ENCODE measurements at regions not wholly inside any gene's neighbourhood (a gene's known extent, or its start where the extent isn't known, plus 50 kb on each side); places are given as distances from the start of the nearest gene placed in this dataset.

DNA sequence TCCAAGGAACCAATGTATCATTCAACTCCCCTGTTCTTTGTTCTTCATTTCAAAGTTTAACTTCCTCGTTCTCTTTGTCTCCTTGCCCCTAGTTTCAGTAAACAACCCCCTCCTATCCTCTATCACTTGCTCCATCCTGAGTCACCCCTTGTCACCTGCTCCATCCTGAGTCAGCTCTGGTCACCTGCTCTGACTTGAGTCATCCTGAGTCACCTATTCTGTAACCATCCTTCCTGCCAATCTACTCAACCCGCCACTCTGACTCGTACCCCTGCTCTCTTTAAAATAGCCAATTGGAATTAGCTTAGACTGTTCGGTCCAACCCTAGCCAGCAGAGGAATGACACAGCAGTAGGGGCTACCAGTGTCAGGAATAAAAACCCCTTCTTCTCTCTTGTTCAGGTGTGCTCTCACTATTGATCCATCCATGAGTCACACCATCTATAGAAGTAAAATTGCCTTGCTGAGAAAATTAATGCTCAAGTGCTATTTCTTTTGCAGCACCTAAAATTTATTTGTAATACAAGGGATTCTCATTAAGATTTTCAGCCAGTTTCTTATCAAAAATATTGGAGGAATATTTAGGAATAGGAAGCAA, 326.8 kb downstream of the AKAIN1 start:
- Mint-ChIP-seq H3K4me1 (no peaks in the 10 kb centered on the region), H3K9me3 (peaks cover 28% of the 10 kb centered on the region), H3K4me3 (no peak overlapping the region), H3K36me3 (ENCODE audit: low read depth) (no peaks in the 10 kb centered on the region), H3K27me3 (no peaks in the 10 kb centered on the region), H3K27ac (no peak overlapping the region)
- ChIA-PET CTCF (no interaction called here), POLR2A (no interaction called here)
- no peak for DNase-seq

DNA sequence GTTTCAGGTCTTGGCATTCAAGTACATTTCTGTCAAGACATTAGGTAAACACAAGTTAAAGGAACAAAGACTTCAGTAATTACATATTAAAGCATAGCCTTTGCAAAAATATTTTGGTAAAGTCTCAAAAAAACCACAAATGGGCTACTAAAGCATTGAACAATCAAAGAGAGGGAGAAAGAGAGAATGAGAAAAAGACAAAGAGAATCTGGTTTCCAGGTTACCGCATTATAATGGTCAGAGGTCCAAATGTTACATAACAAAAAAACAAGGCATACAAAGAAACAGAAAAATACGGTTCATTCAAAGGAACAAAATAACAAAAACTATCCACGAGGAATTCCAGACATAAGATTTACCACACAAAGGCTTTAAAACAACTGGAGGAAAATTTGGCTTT, 327.9 kb downstream of the AKAIN1 start:
- Mint-ChIP-seq H3K4me3 (no peak overlapping the region), H3K36me3 (ENCODE audit: low read depth) (no peaks in the 10 kb centered on the region), H3K27me3 (no peaks in the 10 kb centered on the region), H3K27ac (no peak overlapping the region), H3K4me1 (no peaks in the 10 kb centered on the region), H3K9me3 (peaks cover 26% of the 10 kb centered on the region)
- CTCF ChIA-PET = no interaction called here
- POLR2A ChIA-PET = no interaction called here
- DNase-seq = no peak

DNA sequence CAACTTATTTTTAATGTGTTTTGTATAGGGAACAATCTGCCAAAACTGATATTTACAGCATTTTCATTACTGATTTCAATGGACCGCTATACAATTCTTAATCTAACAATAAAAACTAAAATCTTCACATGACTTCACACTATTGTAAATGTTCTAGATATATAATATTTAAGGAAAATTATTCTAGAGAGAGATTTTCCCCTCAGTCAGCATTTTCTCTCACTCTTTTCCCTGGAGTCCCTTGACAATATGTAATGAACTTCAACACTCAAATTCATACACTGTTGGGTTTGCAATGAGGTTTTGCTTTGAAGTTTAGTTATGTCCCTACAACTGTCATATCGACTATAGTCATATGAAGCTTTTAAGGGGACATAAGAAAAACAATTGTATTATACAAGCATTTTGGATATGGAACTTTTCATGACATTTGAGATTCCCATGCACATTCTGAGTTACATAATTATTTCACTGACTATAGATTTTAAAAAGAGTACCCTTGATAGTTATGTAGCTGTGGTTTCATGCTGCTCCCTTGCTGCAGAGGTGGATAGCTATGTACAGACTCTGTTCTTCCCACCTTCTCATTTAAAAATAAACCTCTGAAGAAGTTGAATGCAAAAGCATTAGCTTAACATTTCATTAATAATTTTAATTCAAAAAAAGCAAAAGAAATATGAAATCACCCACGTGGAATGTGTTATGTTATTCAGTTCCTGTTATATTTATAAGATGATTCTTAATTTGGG, 338.5 kb downstream of the AKAIN1 start:
- CTCF ChIA-PET = no interaction called here
- Mint-ChIP-seq H3K4me3 (no peak overlapping the region), H3K27ac (no peak overlapping the region), H3K27me3 (no peaks in the 10 kb centered on the region), H3K9me3 (peaks cover 4% of the 10 kb centered on the region), H3K36me3 (ENCODE audit: low read depth) (no peaks in the 10 kb centered on the region), H3K4me1 (no peaks in the 10 kb centered on the region)
- DNase-seq = no peak
- POLR2A ChIA-PET = no interaction called here

DNA sequence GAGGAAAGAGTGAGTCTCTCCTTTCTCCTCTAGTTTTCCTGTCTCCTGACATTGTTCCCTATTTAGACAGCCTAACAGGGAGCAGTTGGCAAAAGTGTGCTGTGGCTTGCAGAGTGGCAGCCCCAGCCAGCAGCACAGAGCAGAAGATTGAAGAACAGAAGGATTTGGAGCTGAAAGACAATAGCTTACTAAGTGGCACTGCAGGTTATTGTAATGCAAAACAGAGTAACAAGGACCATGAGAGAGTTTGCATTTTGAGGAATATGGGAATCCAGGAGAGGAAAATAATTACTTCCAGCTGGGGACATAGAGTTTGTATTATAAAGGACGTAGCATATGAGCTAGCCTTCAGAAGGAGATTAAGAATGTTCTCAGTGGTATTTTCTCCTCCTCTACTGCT, 342.4 kb downstream of the AKAIN1 start:
- Mint-ChIP-seq H3K36me3 (ENCODE audit: low read depth) (no peaks in the 10 kb centered on the region), H3K27ac (no peak overlapping the region), H3K9me3 (peaks cover 6% of the 10 kb centered on the region), H3K4me3 (no peak overlapping the region), H3K4me1 (no peaks in the 10 kb centered on the region), H3K27me3 (no peaks in the 10 kb centered on the region)
- no peak for DNase-seq
- ChIA-PET CTCF (no interaction called here), POLR2A (no interaction called here)

DNA sequence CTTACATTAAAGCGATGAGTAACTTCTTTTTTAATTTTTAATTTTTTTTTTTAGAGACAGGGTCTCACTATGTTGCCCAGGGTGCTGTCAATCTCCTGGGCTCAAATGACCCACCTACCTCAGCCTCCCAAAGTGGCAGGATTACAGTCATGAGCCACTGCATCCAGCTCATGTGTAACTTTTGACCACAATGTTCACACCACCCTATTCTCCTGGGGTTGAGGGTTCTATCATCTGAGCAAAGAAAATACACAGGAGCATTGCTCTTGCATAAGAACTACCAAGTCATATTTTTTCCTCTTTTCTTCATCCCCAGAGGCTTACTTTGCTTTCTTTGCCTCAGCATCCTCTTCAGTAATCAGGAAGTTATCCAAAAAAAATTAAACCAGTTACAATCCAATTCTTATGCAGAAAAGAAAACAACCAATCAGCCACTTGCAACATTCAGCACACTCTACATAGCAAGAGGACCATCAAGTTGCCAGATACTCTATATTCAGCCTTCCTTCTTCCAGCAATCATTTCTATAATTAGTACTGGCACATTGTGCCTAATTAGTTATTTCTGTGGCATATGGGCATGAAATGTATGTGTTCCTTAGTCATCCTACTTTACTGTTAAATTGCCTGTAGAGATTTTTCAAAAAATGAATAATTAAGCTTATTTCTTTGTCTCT, 345.6 kb downstream of the AKAIN1 start:
- Mint-ChIP-seq H3K27me3 (no peaks in the 10 kb centered on the region), H3K36me3 (ENCODE audit: low read depth) (no peaks in the 10 kb centered on the region), H3K4me3 (no peak overlapping the region), H3K9me3 (peaks cover 4% of the 10 kb centered on the region), H3K27ac (no peak overlapping the region), H3K4me1 (no peaks in the 10 kb centered on the region)
- DNase-seq = no peak
- ChIA-PET POLR2A (no interaction called here), CTCF (interaction anchor here (0.6 kb wide), 1 partner anchor 173 kb away, joined by 3 read pairs; no protein-coding TSS in a partner anchor)

DNA sequence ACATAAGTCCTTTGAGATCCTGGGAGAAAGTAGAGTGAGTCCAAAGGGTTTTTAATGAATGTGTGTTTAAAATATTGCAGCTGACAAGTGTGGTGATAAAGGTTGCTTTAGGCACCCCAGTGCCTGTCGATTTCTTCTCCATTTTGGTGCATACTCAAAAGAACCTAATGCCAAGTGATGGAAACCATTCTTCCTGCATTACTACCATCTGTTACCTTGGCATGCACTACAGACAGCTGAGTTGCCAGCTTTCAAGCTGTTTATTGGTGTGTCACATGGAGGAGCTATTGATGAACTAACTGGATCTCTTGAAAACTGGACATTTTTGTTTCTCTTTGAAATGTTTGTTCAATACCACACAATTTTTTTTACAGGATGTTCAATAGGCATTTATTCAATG, 350.0 kb downstream of the AKAIN1 start:
- DNase-seq = no peak
- no peaks in the 10 kb centered on the region for H3K4me1 Mint-ChIP-seq
- H3K36me3 Mint-ChIP-seq (ENCODE audit: low read depth) = no peaks in the 10 kb centered on the region
- no peak overlapping the region for H3K27ac Mint-ChIP-seq
- ChIA-PET POLR2A (no interaction called here), CTCF (no interaction called here)
- peaks cover 8% of the 10 kb centered on the region for H3K9me3 Mint-ChIP-seq
- H3K4me3 Mint-ChIP-seq = no peak overlapping the region
- H3K27me3 Mint-ChIP-seq = no peaks in the 10 kb centered on the region

DNA sequence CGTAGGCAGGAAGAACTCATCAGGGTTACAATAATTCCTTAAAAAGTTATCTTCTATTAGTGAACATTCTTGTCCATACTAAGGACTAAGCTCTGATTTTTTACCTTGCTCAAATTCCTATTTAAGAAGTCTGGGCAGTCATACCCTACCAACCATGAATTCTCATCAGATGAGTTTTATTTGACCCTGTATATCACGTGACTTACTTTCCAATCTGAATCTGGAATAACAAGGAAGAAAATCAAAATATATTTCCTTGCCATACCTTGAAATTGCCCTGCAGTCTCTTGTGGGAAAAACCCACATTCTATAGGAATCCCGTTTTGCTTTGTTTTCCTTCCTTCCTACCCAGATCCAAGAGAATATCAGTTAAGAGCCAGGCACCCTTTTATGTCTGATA, 352.7 kb downstream of the AKAIN1 start:
- H3K4me1 Mint-ChIP-seq = no peaks in the 10 kb centered on the region
- no peaks in the 10 kb centered on the region for H3K27me3 Mint-ChIP-seq
- H3K4me3 Mint-ChIP-seq = no peak overlapping the region
- ChIA-PET POLR2A (no interaction called here), CTCF (no interaction called here)
- no peak overlapping the region for H3K27ac Mint-ChIP-seq
- H3K36me3 Mint-ChIP-seq (ENCODE audit: low read depth) = no peaks in the 10 kb centered on the region
- DNase-seq = no peak
- H3K9me3 Mint-ChIP-seq = peaks cover 6% of the 10 kb centered on the region

DNA sequence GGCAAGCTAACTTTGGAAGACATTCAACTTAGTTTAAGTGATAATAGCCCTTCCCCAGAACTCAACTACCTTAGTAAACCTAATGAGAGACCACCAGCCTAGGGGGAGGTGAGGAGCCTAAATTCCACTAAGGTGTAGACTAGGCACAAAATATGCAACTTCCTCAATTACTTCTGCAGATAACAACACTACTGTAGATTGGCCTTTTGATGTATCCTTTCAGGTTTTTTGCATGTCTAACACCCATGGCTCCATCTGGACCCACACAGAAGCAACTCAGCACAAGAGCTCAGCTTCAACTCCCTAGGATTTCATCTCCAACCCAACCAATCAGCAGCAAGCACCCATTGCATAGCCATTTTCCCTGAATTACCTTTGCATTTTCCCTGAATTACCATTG, 353.3 kb downstream of the AKAIN1 start:
- no peaks in the 10 kb centered on the region for H3K4me1 Mint-ChIP-seq
- H3K9me3 Mint-ChIP-seq = peaks cover 6% of the 10 kb centered on the region
- no peak overlapping the region for H3K27ac Mint-ChIP-seq
- no peak overlapping the region for H3K4me3 Mint-ChIP-seq
- no peaks in the 10 kb centered on the region for H3K36me3 Mint-ChIP-seq (ENCODE audit: low read depth)
- ChIA-PET CTCF (no interaction called here), POLR2A (no interaction called here)
- DNase-seq = no peak
- H3K27me3 Mint-ChIP-seq = no peaks in the 10 kb centered on the region

DNA sequence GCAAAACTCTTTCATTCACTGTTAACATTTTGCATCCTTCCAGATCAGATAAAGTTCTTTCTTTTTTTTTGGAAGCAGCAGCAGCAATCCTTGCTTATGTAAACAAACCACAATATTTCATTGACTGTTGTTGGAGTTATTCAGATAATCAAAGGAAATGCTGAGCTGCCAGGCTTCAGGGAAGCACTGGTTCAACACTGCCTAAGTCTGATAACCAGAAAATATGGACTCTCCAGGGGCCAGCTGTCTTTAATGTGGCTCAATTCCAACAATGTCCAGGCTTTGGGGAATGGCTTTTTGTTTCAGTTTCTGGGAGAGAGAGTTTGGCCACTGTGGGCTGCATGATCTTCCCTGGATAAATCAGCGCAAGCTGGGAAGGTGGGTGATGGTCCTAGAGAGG, 354.3 kb downstream of the AKAIN1 start:
- H3K27ac Mint-ChIP-seq = no peak overlapping the region
- ChIA-PET POLR2A (no interaction called here), CTCF (no interaction called here)
- H3K4me3 Mint-ChIP-seq = no peak overlapping the region
- H3K27me3 Mint-ChIP-seq = no peaks in the 10 kb centered on the region
- no peak for DNase-seq
- no peaks in the 10 kb centered on the region for H3K36me3 Mint-ChIP-seq (ENCODE audit: low read depth)
- H3K9me3 Mint-ChIP-seq = peaks cover 6% of the 10 kb centered on the region
- H3K4me1 Mint-ChIP-seq = no peaks in the 10 kb centered on the region

DNA sequence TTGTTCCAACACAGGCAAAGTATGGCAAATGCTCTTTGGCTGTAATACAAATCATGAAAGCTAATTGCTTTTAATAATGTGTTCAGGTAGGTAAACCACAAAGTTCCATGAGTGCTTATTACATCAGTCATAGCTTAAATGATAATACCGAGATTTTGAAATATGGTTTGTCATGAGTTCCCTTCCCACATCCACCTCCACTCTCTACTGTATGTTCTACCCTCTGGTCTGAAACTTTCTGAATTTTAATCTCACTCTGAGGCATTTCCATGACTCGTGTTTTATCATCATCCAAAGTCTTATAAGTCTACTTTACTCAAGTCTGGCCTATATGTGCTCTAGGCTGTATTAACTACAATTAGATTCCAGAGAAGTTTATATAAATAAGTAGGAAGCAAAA, 354.8 kb downstream of the AKAIN1 start:
- DNase-seq = no peak
- Mint-ChIP-seq H3K4me1 (no peaks in the 10 kb centered on the region), H3K4me3 (no peak overlapping the region), H3K36me3 (ENCODE audit: low read depth) (no peaks in the 10 kb centered on the region), H3K27me3 (no peaks in the 10 kb centered on the region), H3K9me3 (peaks cover 6% of the 10 kb centered on the region), H3K27ac (no peak overlapping the region)
- ChIA-PET POLR2A (no interaction called here), CTCF (no interaction called here)

DNA sequence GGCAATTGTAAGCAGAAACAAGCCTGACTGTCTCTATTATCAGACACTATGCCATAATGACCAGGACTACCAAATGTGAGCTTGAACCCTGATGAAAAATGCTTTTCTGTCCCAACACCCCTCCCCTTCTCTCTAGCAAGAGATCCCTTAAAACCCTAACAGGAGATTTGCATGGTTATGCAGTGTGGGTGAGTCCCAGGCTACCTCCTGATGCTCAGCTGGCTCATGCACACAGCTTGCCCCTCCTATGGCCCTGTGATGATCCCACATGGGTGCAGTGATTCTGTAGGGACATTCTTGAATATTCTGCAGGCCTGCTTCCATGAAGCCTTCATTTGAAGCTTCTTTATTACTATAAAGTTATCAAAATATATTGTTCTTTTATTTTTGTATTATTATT, 357.4 kb downstream of the AKAIN1 start:
- POLR2A ChIA-PET = no interaction called here

DNA sequence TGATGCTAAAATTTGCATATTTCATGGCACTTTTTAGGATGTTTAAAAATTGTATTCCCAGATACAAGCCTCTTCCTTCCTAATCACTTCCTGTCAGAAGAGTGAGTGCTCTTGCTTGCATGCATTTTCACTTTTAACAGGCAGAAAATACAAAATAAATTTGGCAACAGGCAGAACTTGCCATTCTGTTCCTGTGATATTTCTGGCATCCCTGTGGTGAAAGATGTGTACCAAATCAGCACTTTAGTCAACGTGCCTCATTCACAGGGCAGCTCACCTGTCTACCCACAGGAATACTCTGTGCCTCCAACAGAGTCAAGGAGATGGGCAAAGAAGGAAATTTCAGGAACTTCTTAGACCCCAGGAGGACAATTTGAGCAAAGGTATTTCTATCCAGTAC, 360.9 kb downstream of the AKAIN1 start:
- Mint-ChIP-seq H3K9me3 (peaks cover 2% of the 10 kb centered on the region), H3K4me1 (no peaks in the 10 kb centered on the region), H3K27me3 (no peaks in the 10 kb centered on the region), H3K36me3 (ENCODE audit: low read depth) (no peaks in the 10 kb centered on the region), H3K4me3 (no peak overlapping the region), H3K27ac (no peak overlapping the region)
- no peak for DNase-seq
- ChIA-PET POLR2A (no interaction called here), CTCF (no interaction called here)

More for the DNA sequence above, 357.4 kb downstream of the AKAIN1 start:
- H3K4me3 Mint-ChIP-seq = no peak overlapping the region
- H3K27ac Mint-ChIP-seq = no peak overlapping the region
- H3K27me3 Mint-ChIP-seq = no peaks in the 10 kb centered on the region
- no peaks in the 10 kb centered on the region for H3K9me3 Mint-ChIP-seq
- H3K4me1 Mint-ChIP-seq = no peaks in the 10 kb centered on the region
- DNase-seq = no peak
- no peaks in the 10 kb centered on the region for H3K36me3 Mint-ChIP-seq (ENCODE audit: low read depth)
- CTCF ChIA-PET = no interaction called here

DNA sequence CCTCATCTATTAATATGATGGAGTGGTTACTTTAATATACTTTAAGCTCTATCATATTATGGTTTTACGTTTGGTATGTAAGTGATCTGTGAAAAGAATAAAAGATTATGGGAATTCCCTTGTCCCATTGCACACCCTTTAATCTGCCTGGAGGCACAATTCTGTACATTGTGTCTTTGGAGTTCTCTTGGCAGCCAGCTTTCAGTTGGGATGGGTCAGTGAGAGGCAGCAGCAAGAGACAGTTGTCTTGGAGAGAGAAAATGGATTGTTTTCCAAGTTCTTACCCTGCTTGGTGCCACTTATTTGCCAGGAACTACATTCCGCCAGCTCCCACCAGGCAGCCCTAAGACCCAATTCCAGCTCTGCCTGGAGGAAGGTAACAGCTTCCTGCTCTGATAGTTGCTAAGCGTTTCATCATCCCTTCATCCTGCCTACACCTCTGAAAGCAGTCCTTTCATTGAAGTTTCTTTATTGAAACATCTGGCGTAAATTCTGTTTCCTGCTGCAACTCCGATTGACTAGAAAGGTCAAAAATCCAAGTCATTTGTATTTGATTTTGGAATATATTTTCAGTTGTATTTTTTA, 365.2 kb downstream of the AKAIN1 start:
- no peaks in the 10 kb centered on the region for H3K4me1 Mint-ChIP-seq
- DNase-seq = no peak
- no peak overlapping the region for H3K27ac Mint-ChIP-seq
- ChIA-PET CTCF (no interaction called here), POLR2A (no interaction called here)
- no peaks in the 10 kb centered on the region for H3K27me3 Mint-ChIP-seq
- peaks cover 2% of the 10 kb centered on the region for H3K9me3 Mint-ChIP-seq
- H3K36me3 Mint-ChIP-seq (ENCODE audit: low read depth) = no peaks in the 10 kb centered on the region
- H3K4me3 Mint-ChIP-seq = no peak overlapping the region

Data from activated CD4-positive, alpha-beta T cell treated with anti-CD3 and anti-CD28 coated beads, Interleukin-2, amount 10 ng/mL, durations not matched to agents 7 days and 5 days (primary cell).